GM13977 (cell line): ENCODE measurements at regions not wholly inside any gene's neighbourhood (a gene's known extent, or its start where the extent isn't known, plus 50 kb on each side); places are given as distances from the start of the nearest gene placed in this dataset.

Source experiments
- DNase-seq: peaks from one replicate; pipeline ENCODE4 v3.0.0; 2012; ENCODE audit warnings: low spot score
- CTCF ChIP-seq: IDR thresholded peaks from 2 replicates; pipeline ENCODE4 v1.5.1; 2012; ENCODE audit warnings: mild to moderate bottlenecking, control low read depth; ENCODE audit not compliant: insufficient read depth; ENCODE audit errors: extremely low read depth, missing control alignments
- in situ Hi-C: fragments of 300-500 bp; cut with MboI; formaldehyde crosslinking; loops from one replicate; pipeline ENCODE4 v1.12.0; 2022; ENCODE audit warnings: low sequenced_read_pairs, low pct_unique_long_range_greater_than_20kb, mixed read lengths, inconsistent platforms; ENCODE audit not compliant: unreplicated experiment

- DNase-seq: no peak
- in situ Hi-C loops: no loop called here
- no peak for TF ChIP-seq CTCF
These were observed 86.2 kb upstream of the ZNF516 start for GRCh38 chr18:76581261-76581660.

DNA sequence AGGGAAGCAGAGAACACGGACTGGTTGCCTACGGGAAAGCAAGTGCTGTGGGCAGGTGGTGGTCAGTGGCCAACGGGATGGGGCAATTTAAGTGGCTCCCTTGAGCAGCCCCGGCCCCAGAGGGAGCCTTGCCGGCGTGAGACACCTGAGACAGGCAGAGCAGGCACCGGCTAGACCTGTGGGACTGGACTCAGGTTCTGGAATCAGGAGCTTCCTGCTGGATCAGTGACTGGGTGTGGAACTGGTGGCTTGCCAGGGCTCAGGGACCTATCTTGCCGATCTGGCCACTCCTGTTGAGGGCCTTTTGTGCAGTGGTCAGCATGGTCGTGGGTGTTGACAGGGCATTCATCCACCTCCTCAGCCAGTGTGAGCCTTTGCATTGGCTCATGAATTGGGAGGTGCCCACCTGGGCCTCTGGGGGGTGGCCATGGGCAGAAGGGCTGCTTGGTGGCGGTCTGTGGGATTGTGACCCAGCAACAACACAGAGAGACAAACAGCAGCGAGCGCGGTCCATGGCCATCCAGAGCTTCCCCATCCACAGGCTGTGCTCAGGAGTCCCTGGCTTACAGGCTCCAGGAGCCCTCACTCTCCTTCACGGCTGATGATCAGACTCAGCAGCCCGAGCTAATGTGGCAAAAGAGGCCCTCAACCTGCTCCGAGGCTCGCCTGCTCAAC is 85.4 kb upstream of the ZNF516 start:
- no peak for DNase-seq
- in situ Hi-C loops: no loop called here
- TF ChIP-seq CTCF: no peak

DNA sequence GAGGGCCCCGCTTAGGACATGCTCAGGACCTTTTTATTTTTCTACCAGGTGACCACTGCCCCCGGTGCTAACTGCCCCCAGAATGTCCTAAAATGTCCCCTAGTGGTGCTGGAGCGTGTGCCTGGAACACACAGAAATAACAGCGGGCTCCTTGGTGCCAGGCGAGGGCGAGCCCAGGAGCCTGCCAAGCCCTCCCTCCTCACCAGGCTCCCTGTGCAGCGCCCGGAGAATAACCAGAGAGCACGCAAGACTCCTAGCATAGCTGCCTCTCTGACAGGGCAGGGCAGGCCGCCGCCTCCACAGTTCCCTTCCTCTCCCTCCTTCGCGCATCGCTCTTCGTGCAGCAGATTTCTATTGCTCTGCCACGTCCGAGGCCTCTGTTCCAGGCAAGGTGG is 84.3 kb upstream of the ZNF516 start:
- in situ Hi-C loops: no loop called here
- DNase-seq: no peak
- no peak for TF ChIP-seq CTCF

DNA sequence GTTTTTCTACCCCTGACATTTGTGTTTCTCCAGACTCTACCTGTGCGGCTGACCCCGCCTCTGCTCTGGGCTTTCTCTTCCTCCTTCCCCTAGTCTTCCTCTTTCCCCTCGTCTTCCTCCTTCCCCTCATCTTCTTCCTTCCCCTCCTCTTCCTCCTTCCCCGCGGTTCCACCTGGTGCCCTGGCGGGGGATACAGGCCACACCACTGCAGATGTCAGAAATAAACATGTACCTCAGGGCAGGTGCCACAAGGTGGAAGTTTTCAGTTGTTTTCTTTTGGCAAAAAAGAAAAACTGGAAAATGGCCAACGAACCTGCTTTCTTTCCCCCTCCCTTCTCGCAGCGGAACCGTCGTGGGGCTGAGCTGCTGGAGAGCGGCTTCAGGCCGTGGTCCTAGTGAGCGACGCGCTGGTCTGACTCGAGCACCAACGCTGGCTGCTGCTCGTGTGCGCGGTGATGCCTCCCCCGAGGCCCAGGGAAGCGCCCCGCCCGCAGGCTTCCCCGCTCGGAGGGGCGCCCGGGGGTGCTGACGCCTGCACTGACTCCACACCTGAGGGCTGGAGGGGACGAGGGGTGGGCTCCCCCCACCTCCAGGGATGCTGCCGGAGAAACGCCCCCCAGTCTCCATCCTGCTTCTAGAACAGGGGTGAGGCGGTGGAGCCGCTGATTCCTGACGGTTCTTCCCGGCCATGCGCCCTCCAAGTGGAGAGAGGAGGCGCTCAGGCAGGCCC is 83.7 kb upstream of the ZNF516 start:
- no peak for DNase-seq
- in situ Hi-C loops: no loop called here
- no peak for TF ChIP-seq CTCF

GRCh38 chr18:76573325-76574025 is 78.4 kb upstream of the ZNF516 start:
- no peak for TF ChIP-seq CTCF
- in situ Hi-C loops: no loop called here
- DNase-seq: no peak

- DNase-seq: no peak
- in situ Hi-C loops: no loop called here
- no peak for TF ChIP-seq CTCF
These were observed 77.6 kb upstream of the ZNF516 start for GRCh38 chr18:76572518-76573247.
